Endothelial cell of umbilical vein (primary cell): ENCODE measurements at regions not wholly inside any gene's neighbourhood (a gene's known extent, or its start where the extent isn't known, plus 50 kb on each side); places are given as distances from the start of the nearest gene placed in this dataset.

Experiments
- BruUV-seq: library from RNA; stranded (reverse); fragments of 400-500 nt; replicated peaks from 2 replicates; lab custom pipeline; 2021; lab: Mats Ljungman, UMichigan
- CTCF ChIA-PET: fragments of 300-600, 350-600 bp; sonication (Branson Sonifier 250); formaldehyde crosslinking; loops from one replicate; lab custom pipeline; 2021; ENCODE audit warnings: antibody characterized with exemption, inconsistent platforms; lab: Charles Lee
- POLR2A ChIA-PET: fragments of 300-600, 350-600 bp; sonication (Branson Sonifier 250); formaldehyde crosslinking; loops from one replicate; lab custom pipeline; 2021; ENCODE audit warnings: antibody characterized with exemption, inconsistent platforms; lab: Charles Lee
- DNase-seq: peaks from one replicate; pipeline ENCODE4 v3.0.0-alpha.2; 2011; ENCODE audit warnings: low read depth, low spot score
- FAIRE-seq: peaks from 2 replicates; lab custom pipeline; 2011; peaks lifted over from hg19 to GRCh38; lab: Jason Lieb, UNC
- H2AFZ ChIP-seq: 2 replicates; pipeline ENCODE4 v1.6.0; 2012; ENCODE audit warnings: low read depth, low read length, control low read depth, inconsistent platforms
- H3K27ac ChIP-seq: 2 replicates; pipeline ENCODE4 v1.5.1; 2011; ENCODE audit warnings: low read depth, mild to moderate bottlenecking, control low read depth, low read length, moderate library complexity; ENCODE audit not compliant: insufficient read depth
- H3K27me3 ChIP-seq, 2 experiments: 2 replicates each; pipeline versions ENCODE4 v1.6.0 to v1.6.1; 2011; ENCODE audit warnings: low read length in 2 of 2, mixed read lengths in 1 of 2; ENCODE audit not compliant: control insufficient read depth in 2 of 2, insufficient read depth in 2 of 2
- H3K36me3 ChIP-seq, 2 experiments: 2 replicates in 1 of 2; 3 replicates in 1 of 2; pipeline ENCODE4 v1.5.1; 2011; ENCODE audit warnings: low read length in 2 of 2, mild to moderate bottlenecking in 1 of 2, moderate library complexity in 1 of 2; ENCODE audit not compliant: control insufficient read depth in 2 of 2, insufficient read depth in 2 of 2; ENCODE audit errors: extremely low read depth in 1 of 2
- H3K4me1 ChIP-seq: 3 replicates; pipeline ENCODE4 v1.5.1; 2011; ENCODE audit warnings: mild to moderate bottlenecking, low read length; ENCODE audit not compliant: control insufficient read depth, insufficient read depth; ENCODE audit errors: extremely low read depth
- H3K4me2 ChIP-seq: 2 replicates; pipeline ENCODE4 v1.6.1; 2011; ENCODE audit warnings: low read length, control low read depth, mixed read lengths; ENCODE audit not compliant: insufficient read depth
- H3K4me3 ChIP-seq, 3 experiments: fragments of 200-600 bp in 1 of 3; sonication (generic), shearing (Covaris generic) in 1 of 3; replicated peaks in 1 of 3; 2 replicates each; pipeline ENCODE4 v1.5.1; 2011 to 2016; ENCODE audit warnings: control low read depth in 3 of 3, low read length in 3 of 3, mild to moderate bottlenecking in 2 of 3, inconsistent platforms in 1 of 3, low read depth in 1 of 3, moderate library complexity in 1 of 3; ENCODE audit not compliant: insufficient read depth in 1 of 3
- H3K79me2 ChIP-seq: 2 replicates; pipeline ENCODE4 v1.6.0; 2012; ENCODE audit warnings: low read length, inconsistent platforms; ENCODE audit not compliant: control insufficient read depth, insufficient read depth
- H3K9ac ChIP-seq: replicated peaks from 2 replicates; pipeline ENCODE3; 2011; ENCODE audit warnings: low read length, control low read depth; ENCODE audit not compliant: insufficient read depth; ENCODE audit errors: extremely low read depth
- H3K9me1 ChIP-seq: replicated peaks from 3 replicates; pipeline ENCODE4 v1.6.0; 2011; ENCODE audit warnings: mild to moderate bottlenecking, low read length; ENCODE audit not compliant: control insufficient read depth, insufficient read depth; ENCODE audit errors: extremely low read depth
- H3K9me3 ChIP-seq: replicated peaks from 2 replicates; pipeline ENCODE4 v1.5.1; 2012; ENCODE audit warnings: low read length, inconsistent platforms; ENCODE audit not compliant: control insufficient read depth, insufficient read depth
- H4K20me1 ChIP-seq: replicated peaks from 2 replicates; pipeline ENCODE3; 2011; ENCODE audit warnings: mild to moderate bottlenecking, low read length; ENCODE audit not compliant: control insufficient read depth, insufficient read depth; ENCODE audit errors: extremely low read depth
- CTCF ChIP-seq, 2 donors: IDR thresholded peaks; 1 replicate in 1 of 2; 2 replicates in 1 of 2; pipeline ENCODE4 v1.5.1; 2011; ENCODE audit warnings: low read length in 2 of 2, mild to moderate bottlenecking in 2 of 2, moderate library complexity in 2 of 2, control low read depth in 1 of 2, inconsistent platforms in 1 of 2, low read depth in 1 of 2; ENCODE audit not compliant: insufficient read depth in 1 of 2; ENCODE audit errors: extremely low read depth in 1 of 2
- EZH2 ChIP-seq: IDR thresholded peaks from 2 replicates; pipeline ENCODE4 v1.6.1; 2012; ENCODE audit warnings: borderline replicate concordance, low read depth, mild to moderate bottlenecking, moderate library complexity, low read length, inconsistent platforms; ENCODE audit not compliant: severe bottlenecking
- FOS ChIP-seq: IDR thresholded peaks from 2 replicates; pipeline ENCODE4 v1.6.1; 2011; ENCODE audit warnings: mild to moderate bottlenecking, low read length, moderate library complexity, borderline replicate concordance; ENCODE audit not compliant: insufficient read depth
- GATA2 ChIP-seq: IDR thresholded peaks from 2 replicates; pipeline ENCODE4 v1.7.0; 2011; ENCODE audit warnings: low read depth, mild to moderate bottlenecking, moderate library complexity, mixed read lengths, low read length; ENCODE audit not compliant: insufficient read length, insufficient read depth
- JUN ChIP-seq: IDR thresholded peaks from 2 replicates; pipeline ENCODE4 v1.6.1; 2011; ENCODE audit warnings: borderline replicate concordance, low read depth; ENCODE audit not compliant: insufficient read length, insufficient read depth
- MAX ChIP-seq: IDR thresholded peaks from 2 replicates; pipeline ENCODE4 v1.6.1; 2011; ENCODE audit not compliant: insufficient read depth, insufficient read length
- MYC ChIP-seq: IDR thresholded peaks from one replicate; pipeline ENCODE4 v1.6.1; 2011; ENCODE audit warnings: mild to moderate bottlenecking, low read depth, low read length
- POLR2A ChIP-seq: IDR thresholded peaks from 2 replicates; pipeline ENCODE4 v1.6.1; 2012; ENCODE audit warnings: low read depth, mild to moderate bottlenecking, control low read depth, low read length
- POLR2AphosphoS5 ChIP-seq: IDR thresholded peaks from 2 replicates; pipeline ENCODE4 v1.6.1; 2012; ENCODE audit warnings: low read depth, mild to moderate bottlenecking, control low read depth, low read length, moderate library complexity; ENCODE audit not compliant: insufficient read depth
- dilution Hi-C: fragments of 300-500 bp; cut with MboI; formaldehyde crosslinking; loops from one replicate; pipeline ENCODE4 v1.15.0; 2019; ENCODE audit warnings: low sequenced_read_pairs; ENCODE audit not compliant: extremely low pct_ligation_motif_present
- intact Hi-C: fragments of 100-400 bp; cut with micrococcal nuclease; formaldehyde crosslinking; loops from one replicate; pipeline ENCODE4 v1.10.0; 2022

- no peak for FAIRE-seq
- Histone ChIP-seq H2AFZ (no peak overlapping the region), H3K4me3 (no peak overlapping the region), H3K9ac (no peak overlapping the region), H3K79me2 (no peaks in the 10 kb centered on the region), H3K27ac (no peak overlapping the region), H4K20me1 (no peaks in the 10 kb centered on the region), H3K36me3 (no peaks in the 10 kb centered on the region), H3K4me2 (no peak overlapping the region), H3K27me3 (no peaks in the 10 kb centered on the region), H3K9me3 (peaks cover 10% of the 10 kb centered on the region), H3K9me1 (no peaks in the 10 kb centered on the region), H3K4me1 (no peaks in the 10 kb centered on the region)
- ChIA-PET POLR2A (no interaction called here), CTCF (no interaction called here)
- DNase-seq: no peak
- TF ChIP-seq POLR2A (no peak), JUN (no peak), MYC (no peak), FOS (no peak), GATA2 (no peak), EZH2 (no peak), POLR2AphosphoS5 (no peak), CTCF (IDR thresholded peaks at IDR 0.05; ENCODE audit: extremely low read depth in 1 of 2, insufficient read depth in 1 of 2, low read depth in 1 of 2, low read length in 2 of 2) (no peak), MAX (no peak)
- dilution Hi-C loops: no loop called here
- intact Hi-C loops: no loop called here
- BruUV-seq: no TSS peak
Measured at GRCh38 chr20:60883496-60883895, 368.6 kb upstream of the CDH4 start.
